ENCODE measurements at regions not wholly inside any gene's neighbourhood (a gene's known extent, or its start where the extent isn't known, plus 50 kb on each side); places are given as distances from the start of the nearest gene placed in this dataset.
A peak's percentile ranks its signal among the peaks of the same experiment; 100 is the strongest.

DNA sequence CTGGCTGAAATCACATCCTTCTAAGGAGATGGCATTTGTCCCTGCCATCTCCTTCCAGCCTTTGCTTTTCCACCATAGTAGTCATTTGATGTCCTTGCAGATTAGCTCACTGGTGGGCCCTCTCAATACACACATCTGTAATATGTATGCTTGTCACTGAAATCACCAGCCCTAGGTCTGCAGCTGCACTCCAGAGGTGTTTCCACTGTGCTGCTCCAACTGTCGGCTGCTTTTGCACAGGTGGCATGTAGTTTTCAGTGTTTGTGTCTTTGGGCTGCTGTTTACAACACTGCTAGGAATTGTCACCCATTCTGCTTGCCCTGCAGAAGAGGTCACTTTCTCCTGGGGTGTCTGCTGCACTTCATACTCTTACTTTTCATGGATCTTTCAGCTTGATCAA, 69.0 kb upstream of the GRAMD1B start:
- Histone ChIP-seq H3K9me3 (no peaks in the 10 kb centered on the region), H3K27ac (no peak overlapping the region), H3K27me3 (peaks cover 0 to 58% (median 31%) of the 10 kb centered on the region in 3 donors)

GRCh38 chr11:123360267-123360936, 69.7 kb upstream of the GRAMD1B start:
- H3K4me3 ChIP-seq, result no peak overlapping the region
- intact Hi-C loops (cut with DNase I; ENCODE audit: low total_unique reads), result no loop called here
- WGBS, 5 donors, result 89 to 96% (median 90%) methylated on average over 10 of the region's 10 CpGs
- TF ChIP-seq, protein P1, sequence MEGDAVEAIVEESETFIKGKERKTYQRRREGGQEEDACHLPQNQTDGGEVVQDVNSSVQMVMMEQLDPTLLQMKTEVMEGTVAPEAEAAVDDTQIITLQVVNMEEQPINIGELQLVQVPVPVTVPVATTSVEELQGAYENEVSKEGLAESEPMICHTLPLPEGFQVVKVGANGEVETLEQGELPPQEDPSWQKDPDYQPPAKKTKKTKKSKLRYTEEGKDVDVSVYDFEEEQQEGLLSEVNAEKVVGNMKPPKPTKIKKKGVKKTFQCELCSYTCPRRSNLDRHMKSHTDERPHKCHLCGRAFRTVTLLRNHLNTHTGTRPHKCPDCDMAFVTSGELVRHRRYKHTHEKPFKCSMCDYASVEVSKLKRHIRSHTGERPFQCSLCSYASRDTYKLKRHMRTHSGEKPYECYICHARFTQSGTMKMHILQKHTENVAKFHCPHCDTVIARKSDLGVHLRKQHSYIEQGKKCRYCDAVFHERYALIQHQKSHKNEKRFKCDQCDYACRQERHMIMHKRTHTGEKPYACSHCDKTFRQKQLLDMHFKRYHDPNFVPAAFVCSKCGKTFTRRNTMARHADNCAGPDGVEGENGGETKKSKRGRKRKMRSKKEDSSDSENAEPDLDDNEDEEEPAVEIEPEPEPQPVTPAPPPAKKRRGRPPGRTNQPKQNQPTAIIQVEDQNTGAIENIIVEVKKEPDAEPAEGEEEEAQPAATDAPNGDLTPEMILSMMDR (IDR thresholded peaks at IDR 0.05), result no peak
- TF ChIP-seq POLR2A (IDR thresholded peaks at IDR 0.05), result no peak
- TF ChIP-seq EP300 (IDR thresholded peaks at IDR 0.05), result no peak
- TF ChIP-seq POLR2AphosphoS5 (IDR thresholded peaks at IDR 0.05), result no peak
- peaks cover 0 to 63% (median 31%) of the 10 kb centered on the region in 3 donors for H3K27me3 ChIP-seq
- no peaks in the 10 kb centered on the region for H3K9me3 ChIP-seq
- no peak overlapping the region for H3K27ac ChIP-seq
- peaks cover 0 to 27% (median 10%) of the 10 kb centered on the region in 4 donors for H3K4me1 ChIP-seq
- H3K36me3 ChIP-seq, result no peaks in the 10 kb centered on the region
- no peak for DNase-seq

More for the DNA sequence above, 69.0 kb upstream of the GRAMD1B start:
- H3K4me1 ChIP-seq, result peaks cover 0 to 27% (median 10%) of the 10 kb centered on the region in 4 donors
- WGBS, 5 donors, result 50 to 73% (median 58%) methylated on average over 1 of the region's 1 CpG
- no peaks in the 10 kb centered on the region for H3K36me3 ChIP-seq
- DNase-seq, result no peak
- no peak overlapping the region for H3K4me3 ChIP-seq
- TF ChIP-seq EP300 (IDR thresholded peaks at IDR 0.05) (no peak), POLR2AphosphoS5 (IDR thresholded peaks at IDR 0.05) (no peak)
- intact Hi-C loops (cut with DNase I; ENCODE audit: low total_unique reads), result no loop called here

DNA sequence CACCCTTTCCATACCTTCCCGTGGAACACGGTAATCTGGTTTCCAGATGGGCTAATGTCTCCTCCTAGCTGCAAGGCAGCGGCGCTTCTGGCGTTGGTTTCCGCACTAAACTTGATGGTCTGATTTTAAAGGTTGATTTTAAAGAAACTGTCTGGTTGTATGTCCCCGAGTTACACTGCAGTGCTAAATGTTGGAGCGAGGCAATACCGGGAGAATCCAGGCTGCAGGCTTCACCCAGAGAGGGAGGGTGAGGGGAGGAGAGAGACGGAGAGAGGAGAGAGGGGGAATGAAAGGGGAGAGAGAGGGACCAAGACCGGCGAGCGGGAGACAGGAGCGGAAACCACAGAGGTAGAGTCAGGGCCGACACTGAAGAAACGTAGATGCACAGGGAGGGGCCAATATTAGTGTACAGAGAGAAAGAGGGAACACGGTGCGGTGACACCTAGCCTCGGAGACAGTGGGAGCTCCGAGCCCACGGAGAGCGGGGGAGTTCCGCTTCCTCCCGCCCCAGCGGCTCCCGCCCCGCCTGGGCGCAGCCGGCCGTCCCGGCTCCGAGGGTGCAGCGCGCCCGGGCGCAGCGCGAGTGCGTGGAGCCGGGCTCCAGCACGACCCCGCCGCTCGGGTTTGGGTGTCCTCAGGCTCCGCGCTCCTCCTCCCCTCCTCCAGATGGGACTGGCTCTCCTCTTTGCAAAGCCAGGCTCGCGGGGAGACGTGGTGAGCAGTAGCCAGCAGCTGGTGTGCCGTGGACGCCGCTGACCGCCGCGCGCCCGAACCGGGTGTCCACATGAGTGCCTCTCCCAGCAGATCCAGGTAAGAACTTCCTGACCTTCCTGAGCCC, 71.9 kb upstream of the GRAMD1B start:
- Histone ChIP-seq H3K4me3 (peak overlapping the region; percentile 28 to 43 (median 39)), H3K27ac (no peak overlapping the region), H3K9me3 (no peaks in the 10 kb centered on the region), H3K4me1 (peaks cover 0 to 21% (median 10%) of the 10 kb centered on the region in 4 donors), H3K36me3 (no peaks in the 10 kb centered on the region), H3K27me3 (peaks cover 0 to 74% (median 31%) of the 10 kb centered on the region in 3 donors)
- intact Hi-C loops (cut with DNase I; ENCODE audit: low total_unique reads), result no loop called here
- 1 to 7% (median 3%) methylated on average over 37 to 58 of the region's 58 CpGs for WGBS, 5 donors
- TF ChIP-seq, protein P1 (IDR thresholded peaks at IDR 0.05), result no peak
- TF ChIP-seq POLR2AphosphoS5 (IDR thresholded peaks at IDR 0.05) (no peak), POLR2A (IDR thresholded peaks at IDR 0.05) (no peak), EP300 (IDR thresholded peaks at IDR 0.05) (no peak)
- peak in 1 of 2 donors; percentile 58 for DNase-seq

DNA sequence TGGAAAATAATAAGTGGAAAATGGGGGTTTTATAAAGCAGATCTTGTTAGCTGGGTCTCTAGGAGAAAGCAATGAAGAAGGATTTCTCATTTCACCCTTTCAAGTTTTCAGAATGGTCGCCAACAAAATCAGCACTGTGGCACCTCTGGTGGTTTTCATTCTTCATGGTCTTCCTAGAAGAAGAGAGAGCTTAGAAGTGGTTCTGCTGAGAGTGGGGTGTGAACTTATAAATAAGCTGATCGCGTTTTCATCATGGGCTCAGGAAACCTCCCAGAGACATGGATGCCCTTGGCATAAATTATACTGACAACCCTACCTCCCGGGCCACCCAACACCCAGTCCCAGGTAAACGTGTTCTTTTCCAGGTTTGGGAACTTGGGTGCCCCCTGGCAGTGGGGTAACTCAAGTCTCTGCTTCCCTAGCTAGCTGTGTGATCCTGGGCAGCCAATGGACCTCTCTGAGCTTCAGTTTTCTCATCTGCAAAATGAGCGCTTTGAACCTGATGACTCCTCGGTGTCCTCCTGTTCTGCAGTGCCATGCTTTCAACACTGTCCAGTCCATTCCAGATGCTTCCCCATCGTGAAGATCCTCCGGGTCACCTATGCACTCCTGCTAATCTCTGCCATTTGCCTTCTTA, 72.6 kb upstream of the GRAMD1B start:
- H3K9me3 ChIP-seq, result no peaks in the 10 kb centered on the region
- no peak for TF ChIP-seq POLR2A (IDR thresholded peaks at IDR 0.05)
- no peak for TF ChIP-seq POLR2AphosphoS5 (IDR thresholded peaks at IDR 0.05)
- no peak for TF ChIP-seq EP300 (IDR thresholded peaks at IDR 0.05)
- TF ChIP-seq, protein P1 (IDR thresholded peaks at IDR 0.05), result no peak
- H3K27me3 ChIP-seq, result peaks cover 0 to 78% (median 31%) of the 10 kb centered on the region in 3 donors
- intact Hi-C loops (cut with DNase I; ENCODE audit: low total_unique reads), result no loop called here
- 43 to 61% (median 56%) methylated on average over 9 of the region's 9 CpGs for WGBS, 5 donors
- H3K27ac ChIP-seq, result no peak overlapping the region
- H3K4me3 ChIP-seq, result peak overlapping the region in 3 of 4 donors; percentile 35 to 43 (median 43)
- DNase-seq, result no peak
- peaks cover 0 to 13% (median 10%) of the 10 kb centered on the region in 4 donors for H3K4me1 ChIP-seq
- H3K36me3 ChIP-seq, result no peaks in the 10 kb centered on the region

Data from stomach (tissue), 8 donors.